Activated T-cell treated with anti-CD3 and anti-CD28 coated beads, Interleukin-2, amount 50 U/mL, for 72 hours (primary cell): ENCODE measurements at regions not wholly inside any gene's neighbourhood (a gene's known extent, or its start where the extent isn't known, plus 50 kb on each side); places are given as distances from the start of the nearest gene placed in this dataset.

ENCODE experiments used
- ATAC-seq, 2 donors: fragments of 150-1000 bp; cut with Tn5 transposase; replicated peaks in 1 of 2; 2 replicates each; pipeline ENCODE4 v1.10.0; 2021; ENCODE audit warnings: moderate library complexity in 2 of 2, mild to moderate bottlenecking in 1 of 2
- DNase-seq, 2 donors: peaks; one replicate each; pipeline ENCODE4 v3.0.0; 2021 to 2022; ENCODE audit warnings: mixed read lengths in 1 of 2
- H3K27ac Mint-ChIP-seq: one replicate; pipeline ENCODE4 v1.8.0; 2022; ENCODE audit warnings: mild to moderate bottlenecking, moderate library complexity, mixed read lengths
- H3K27me3 Mint-ChIP-seq: one replicate; pipeline ENCODE4 v1.8.0; 2022; ENCODE audit warnings: low read depth, mixed read lengths
- H3K36me3 Mint-ChIP-seq, 2 donors: one replicate each; pipeline ENCODE4 v1.8.0; 2022; ENCODE audit warnings: mixed read lengths in 2 of 2, mild to moderate bottlenecking in 1 of 2; ENCODE audit not compliant: insufficient read depth in 2 of 2
- H3K4me1 Mint-ChIP-seq: one replicate; pipeline ENCODE4 v1.8.0; 2022; ENCODE audit warnings: low read depth, mixed read lengths
- H3K4me3 Mint-ChIP-seq, 2 donors: one replicate each; pipeline ENCODE4 v1.8.0; 2022; ENCODE audit warnings: mild to moderate bottlenecking in 2 of 2, mixed read lengths in 2 of 2, moderate library complexity in 2 of 2
- H3K9me3 Mint-ChIP-seq, 2 donors: one replicate each; pipeline ENCODE4 v1.8.0; 2022; ENCODE audit warnings: mixed read lengths in 2 of 2

- Mint-ChIP-seq H3K4me1 (no peaks in the 10 kb centered on the region), H3K27ac (no peak overlapping the region), H3K27me3 (no peaks in the 10 kb centered on the region), H3K36me3 (no peaks in the 10 kb centered on the region), H3K9me3 (no peaks in the 10 kb centered on the region), H3K4me3 (no peak overlapping the region)
- ATAC-seq = no peak
- DNase-seq = no peak
Observed at GRCh38 chrY:15814241-15814640, 1289.9 kb downstream of the NLGN4Y start.
